SK-N-DZ (cell line): ENCODE measurements at regions not wholly inside any gene's neighbourhood (a gene's known extent, or its start where the extent isn't known, plus 50 kb on each side); places are given as distances from the start of the nearest gene placed in this dataset.
A peak's percentile ranks its signal among the peaks of the same experiment; 100 is the strongest.

Source experiments
- DNase-seq: peaks from one replicate; pipeline ENCODE4 v3.0.0-alpha.2; 2015; ENCODE audit warnings: low spot score

DNA sequence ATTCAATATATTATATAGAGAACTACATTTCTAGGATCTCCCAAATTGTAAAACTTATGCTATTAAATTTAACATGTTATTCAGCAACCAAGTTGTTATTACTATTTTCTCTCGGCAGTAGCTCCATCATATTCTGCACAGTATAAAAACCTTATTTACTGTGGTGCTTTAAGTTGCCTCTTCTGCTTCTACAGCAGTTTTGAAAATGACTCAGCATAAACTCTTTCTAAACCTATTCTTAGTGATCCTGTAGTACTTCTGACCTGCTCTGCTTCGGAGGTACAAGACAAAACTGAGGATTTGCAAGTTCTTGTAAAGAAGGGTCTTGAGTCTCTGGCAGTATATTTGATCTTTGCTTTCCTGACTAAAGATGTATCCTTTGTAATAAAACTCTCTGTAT is 567.2 kb downstream of the TMX3 start:
- DNase-seq, result no peak

DNA sequence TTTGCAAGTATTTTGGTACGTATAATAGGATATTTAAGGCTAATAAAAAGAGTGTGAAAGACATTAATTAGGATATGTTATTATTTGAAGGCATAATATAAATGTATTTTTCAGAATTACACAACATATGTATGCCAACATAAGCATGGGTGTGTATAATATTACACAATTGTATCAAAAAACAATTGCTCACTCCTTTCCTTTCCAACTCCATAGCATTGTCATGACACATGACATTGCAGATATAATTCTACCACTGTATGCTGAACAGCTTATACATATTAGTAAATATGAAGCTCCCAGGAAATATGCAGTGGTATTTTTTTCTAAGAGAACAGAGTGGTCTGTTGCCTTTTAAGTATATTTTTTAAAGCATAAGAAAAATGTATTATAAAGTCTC is 593.1 kb downstream of the TMX3 start:
- no peak for DNase-seq

DNA sequence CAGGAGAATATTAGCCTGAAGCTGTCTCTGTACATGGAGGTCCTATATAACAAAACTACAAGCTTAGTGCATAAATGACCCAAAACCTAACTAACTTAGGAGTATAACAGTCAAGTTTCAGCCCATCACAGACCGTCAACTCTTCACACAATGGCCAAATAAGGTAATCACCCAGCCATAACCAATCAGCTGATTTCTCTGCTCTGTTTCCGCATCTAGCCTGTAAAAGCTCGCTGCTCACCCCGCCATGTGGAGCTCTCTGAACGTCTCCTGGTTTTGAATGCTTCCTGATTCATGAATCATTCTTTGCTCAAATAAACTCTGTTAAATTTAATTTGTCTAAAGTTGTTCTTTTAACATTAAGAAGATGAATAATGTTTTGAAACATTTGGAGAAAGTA is 593.6 kb downstream of the TMX3 start:
- peak; percentile 6 for DNase-seq

DNA sequence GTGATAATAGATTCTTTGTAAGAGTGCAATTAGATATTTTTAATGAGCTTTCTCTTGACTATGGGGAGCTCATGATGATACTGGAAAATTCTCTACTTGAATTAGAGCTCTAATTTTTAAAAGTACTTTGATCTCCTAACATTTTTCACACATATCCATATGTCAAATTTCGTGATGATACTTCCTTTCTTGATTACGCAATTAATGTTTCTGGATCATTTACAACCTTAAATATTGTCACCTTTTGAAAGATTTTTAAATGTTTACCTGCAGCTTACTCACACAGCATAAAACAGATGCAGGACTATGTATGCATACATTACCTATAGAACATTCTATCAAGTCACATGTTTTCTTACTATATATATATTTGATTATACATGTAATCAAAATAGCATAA is 598.5 kb upstream of the DSEL start:
- DNase-seq, result no peak

DNA sequence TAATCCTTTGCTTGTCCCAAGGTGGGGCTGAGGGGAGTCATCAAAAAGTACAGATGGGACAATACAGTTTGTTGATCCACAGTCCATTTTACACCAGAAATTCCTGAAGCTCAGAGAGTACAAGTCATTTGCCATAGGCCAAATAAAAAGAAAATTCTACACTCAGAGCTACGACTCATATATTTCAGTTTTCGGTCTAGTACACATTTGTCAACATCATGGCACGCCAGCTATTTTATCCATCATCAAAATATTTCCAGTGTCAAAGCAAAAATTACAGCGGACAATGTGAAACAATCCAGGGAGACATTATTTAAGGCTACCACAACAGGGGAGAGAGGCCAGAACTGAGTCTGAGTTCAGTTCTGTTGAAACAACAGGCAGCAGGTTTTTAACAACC is 587.5 kb upstream of the DSEL start:
- no peak for DNase-seq

DNA sequence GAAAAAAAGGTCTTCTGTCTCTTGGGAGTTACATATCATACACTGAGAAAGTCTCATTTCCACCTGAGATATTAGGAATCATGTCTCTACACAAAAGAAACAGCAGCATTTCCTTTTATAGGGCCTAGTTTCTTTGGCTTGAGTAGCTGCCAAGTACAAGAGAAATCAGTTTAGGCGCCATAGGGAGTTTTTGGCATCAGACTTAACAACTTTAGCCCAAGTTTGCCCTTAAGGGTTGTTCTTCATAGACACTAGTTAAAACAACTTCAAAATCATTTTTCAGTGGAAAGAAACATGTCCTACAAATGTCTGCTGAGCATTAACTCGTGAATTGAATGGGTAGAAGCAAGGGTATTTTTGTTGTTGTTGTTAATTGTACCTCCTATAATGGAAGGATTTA is 587.0 kb upstream of the DSEL start:
- no peak for DNase-seq

DNA sequence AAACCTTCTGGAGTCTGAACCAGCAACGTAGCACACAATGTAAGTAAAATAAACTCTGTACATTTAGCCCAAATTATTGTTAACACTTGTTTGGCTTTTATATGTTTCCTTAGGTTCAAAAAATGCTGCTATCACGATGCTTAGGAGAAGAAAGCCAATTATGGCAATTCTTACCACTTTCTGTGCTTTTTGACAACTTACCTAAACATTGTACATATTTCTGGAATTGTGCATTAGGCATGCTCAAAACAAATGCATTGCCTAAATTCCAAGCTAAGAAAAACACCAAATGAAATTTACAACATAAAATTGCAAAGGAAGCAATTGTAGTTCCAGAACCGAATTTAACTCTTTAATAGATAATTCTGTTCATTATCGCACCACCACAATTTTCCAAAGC is 585.6 kb upstream of the DSEL start:
- no peak for DNase-seq

DNA sequence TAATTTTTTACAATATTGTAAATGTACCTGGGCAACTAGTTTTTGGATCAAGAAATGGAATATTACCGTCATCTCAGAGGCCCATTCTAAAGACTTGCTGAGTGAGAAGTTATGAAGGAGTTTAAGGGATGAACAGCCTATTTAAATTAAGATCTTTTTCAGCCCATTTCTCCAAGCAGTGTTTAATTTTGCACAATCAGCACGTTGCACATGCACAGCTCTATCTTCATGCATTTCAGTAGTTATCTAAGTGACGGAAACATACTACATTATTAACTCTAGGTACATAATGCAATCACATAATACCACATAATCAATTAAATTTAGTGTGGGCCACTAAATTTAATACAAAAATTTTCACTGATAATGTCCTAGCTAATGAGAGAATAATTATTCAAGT is 582.1 kb upstream of the DSEL start:
- no peak for DNase-seq

DNA sequence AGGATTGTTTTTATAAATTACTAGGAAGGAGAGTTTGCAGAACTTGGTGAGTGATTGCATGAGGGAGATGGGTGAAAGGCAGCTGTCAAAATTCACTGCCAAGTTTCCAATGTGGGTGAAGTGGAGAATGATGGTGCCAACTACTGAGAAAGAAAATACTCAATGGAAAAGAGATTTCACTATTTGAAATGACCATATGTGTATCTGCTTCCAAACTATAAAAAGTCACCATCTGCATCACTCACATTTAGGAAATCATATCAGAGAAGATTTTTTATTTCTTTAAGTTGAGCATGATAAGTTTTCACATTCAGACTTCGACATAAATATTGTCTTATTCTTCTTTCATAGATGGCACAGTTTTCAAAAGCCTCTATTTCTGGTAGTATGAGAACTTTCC is 570.0 kb upstream of the DSEL start:
- no peak for DNase-seq

DNA sequence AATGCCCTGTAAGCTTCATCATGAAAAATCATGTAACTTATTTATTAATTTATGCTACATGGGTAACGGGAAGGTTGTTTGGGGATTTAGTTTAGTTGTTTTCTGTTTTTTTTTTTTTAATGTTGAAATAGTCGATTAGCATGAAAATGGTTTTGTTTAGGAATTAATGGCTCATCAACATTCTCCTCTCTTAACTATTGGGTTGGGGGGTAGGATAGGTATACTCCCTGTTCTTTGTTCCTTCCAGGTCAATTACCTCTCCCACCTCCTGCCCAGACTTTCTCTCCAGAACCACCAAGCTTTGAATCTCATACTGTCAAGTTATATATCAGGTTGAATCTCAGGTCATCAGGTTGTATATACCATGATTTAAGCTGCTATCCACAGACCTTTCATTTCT is 568.7 kb upstream of the DSEL start:
- no peak for DNase-seq

DNA sequence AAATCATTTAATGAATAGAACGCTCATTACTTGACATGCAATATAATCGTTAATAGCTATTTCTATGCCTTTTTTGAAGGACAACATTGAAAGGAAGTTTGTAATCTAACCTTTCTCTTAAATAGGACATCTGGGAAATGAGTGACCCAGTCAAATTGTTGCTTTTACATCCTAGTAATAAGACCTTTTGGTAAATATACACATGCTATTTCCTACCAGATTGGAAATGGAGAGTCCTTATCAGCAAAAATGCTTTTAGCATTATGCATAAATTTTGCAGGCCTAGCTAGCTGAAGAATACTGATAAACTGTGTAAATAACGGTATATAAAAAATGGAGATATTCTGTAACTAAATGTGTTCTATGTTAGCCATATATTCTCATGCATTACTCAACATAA is 567.3 kb upstream of the DSEL start:
- no peak for DNase-seq

DNA sequence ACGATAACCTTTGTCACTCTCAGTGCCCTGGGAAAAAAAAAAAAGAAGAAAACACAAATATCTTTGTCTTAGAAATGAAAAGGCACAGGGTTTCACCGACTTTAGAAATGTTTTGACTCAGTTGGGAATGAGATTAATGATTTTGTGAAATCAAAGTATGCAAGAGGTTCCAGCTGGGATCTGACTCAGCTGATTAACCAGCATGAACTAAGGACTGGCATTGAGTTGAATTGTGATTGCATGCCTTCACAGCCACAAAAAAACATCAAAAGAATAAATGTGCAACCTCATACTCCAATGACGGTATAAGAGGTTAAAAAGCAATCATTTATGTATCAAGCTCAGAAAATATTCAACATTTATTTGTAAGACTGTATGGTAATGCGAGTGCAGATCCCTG is 566.6 kb upstream of the DSEL start:
- no peak for DNase-seq

DNA sequence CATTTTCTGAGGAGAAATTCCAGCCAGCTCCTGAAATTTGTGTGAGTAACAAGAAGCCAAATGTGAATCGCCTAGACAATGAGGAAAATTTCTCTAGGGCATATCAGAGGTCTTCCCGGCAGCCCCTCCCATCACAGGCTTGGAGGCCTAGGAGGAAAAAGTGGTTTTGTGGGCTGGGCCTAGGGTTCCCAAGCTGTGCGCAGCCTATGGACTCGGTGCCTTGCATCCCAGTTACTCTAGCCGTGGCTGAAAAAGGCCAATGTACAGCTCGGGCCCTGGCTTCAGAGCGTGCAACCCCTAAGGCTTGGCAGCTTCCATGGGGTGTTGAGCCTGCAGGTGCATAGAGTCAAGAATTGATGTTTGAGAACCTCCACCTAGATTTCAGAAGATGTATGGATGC is 556.2 kb upstream of the DSEL start:
- no peak for DNase-seq

DNA sequence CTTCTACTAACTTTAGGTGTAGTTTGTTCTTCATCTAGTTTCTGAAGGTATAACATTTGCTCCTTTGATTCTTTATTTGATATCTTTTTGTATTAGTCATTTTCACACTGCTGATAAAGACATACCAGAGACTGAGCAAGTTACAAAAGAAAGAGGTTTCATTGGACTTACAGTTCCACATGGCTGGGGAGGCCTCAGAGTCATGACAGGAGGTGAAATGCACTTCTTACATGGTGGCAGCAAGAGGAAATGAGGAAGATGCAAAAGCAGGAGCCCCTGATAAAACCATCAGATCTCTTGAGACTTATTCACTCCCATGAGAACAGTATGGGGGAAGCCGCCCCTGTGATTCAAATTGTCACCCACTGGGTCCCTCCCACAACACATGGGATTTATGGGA is 544.4 kb upstream of the DSEL start:
- DNase-seq, result no peak

DNA sequence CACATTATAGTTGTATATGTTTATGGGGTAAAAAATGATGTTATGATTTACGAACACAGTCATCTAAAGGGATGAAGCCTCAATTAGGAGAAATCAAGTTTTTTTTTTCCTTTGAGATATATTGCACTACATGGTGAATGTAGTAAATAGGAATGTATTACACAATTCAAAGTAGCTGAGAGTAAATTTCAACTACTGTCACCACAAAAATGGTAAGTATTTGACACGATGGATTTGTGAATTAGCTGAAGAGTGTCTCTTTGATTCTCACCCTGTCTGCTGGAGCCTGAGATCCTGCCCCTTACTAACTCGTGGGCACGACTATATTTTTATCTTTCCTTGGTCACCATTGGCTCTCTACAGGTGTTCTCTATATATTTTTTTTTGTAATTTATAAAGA is 540.4 kb upstream of the DSEL start:
- DNase-seq, result no peak

DNA sequence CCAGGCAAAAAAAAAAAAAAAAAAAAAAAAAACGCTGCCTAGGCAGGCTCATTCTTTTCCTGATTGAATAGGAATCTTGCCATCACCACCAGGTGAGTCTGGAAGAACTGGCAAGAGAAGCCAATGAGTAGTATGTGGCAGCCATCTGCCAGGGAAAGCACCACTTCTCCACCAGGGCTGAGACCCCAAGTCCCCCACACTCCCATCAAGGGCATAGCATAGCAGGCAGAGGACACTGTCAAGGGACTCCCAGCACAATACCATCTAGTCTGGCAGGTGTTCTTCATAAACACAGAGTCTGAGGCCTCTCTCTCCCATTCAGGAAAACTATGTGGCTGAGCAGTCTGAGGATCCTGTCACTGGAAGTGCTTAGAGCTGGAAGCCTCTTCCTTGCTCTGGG is 538.1 kb upstream of the DSEL start:
- no peak for DNase-seq

DNA sequence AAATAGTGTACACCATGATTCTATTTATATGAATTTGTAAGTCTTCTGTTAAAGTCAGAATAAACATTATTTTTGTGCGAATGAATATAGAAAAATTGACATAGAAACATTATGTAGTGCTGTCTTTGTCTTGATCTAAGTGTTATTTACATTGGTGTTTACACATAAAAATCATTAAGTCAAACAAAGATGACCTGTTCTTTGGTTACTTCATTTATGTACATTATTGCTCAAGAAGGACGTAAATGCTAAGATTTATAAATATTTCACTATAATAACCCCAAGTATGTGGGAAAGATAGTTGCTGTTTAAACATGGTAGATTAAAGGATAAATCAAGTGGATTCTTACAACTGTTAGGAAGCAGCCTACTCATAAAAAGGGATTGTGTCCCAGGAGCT is 536.8 kb upstream of the DSEL start:
- DNase-seq, result no peak

DNA sequence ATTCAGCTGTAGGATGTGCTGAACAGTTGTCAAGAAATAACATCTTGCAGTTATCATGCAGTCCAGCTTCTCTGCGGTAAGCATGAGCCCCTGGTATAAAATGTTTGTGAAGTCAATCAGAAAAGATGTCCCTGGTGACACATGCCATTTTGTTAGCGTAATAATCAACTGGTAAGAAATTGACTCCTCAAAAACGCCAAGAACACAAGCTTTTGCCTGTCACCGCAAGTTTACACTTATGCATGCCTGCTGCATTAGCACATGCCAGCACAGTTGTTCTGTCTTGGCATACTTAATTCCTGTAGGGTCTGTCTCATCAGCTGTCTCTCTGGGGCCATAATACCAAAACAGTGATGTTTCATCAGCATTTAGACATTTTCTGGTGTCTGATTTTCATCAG is 524.8 kb upstream of the DSEL start:
- DNase-seq, result no peak

DNA sequence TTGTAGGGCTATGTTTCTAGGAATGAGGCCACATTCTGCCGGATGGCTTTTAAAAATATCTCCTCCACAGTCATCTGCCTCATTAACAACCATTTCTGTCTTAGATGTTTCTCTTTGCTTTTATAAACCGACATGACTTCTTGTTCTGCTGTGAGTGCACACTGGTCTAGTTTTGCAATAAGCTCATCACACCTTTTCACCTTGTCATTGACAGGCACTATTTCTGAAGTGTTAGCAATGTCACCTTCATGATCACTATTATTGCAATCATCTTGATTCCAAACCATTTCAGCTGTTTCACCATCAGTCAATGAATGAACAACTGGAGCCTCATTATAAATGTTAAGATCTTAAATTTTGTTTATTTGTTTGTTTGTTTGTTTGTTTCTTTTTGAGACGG is 523.7 kb upstream of the DSEL start:
- DNase-seq, result no peak

DNA sequence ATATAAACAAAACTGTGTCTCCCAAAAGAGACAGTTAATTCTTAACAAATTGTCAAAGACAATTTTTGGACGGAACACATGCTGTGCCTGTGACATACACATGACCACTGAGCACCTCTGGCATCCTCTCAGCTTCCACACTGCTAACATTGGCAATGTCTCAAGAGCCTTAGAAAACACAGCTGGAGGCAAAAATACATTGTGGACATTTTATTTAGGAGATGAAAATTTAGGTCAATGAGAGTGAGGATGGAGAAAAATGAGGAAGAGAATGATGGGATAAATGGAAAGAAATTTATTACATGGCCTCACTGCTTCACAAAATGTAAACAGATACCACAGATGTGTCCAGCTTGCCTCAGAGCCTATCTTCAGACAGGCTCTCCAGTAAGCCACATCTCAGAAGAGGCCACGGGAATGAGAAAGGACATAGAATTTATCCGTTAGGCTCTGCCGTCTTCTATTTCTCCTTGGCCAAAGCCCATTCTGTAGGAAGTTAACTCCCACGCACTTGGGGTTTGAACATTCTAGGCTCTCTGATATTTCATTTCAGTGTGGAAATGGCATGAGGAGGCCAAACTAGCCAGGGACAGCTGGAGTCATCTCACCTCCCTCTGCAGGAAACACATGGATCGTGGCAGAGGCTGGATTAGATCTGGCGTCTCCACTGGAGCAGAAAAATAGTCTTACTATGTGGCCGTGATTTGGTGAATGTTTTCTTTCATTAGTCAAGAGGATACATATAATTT is 519.4 kb upstream of the DSEL start:
- DNase-seq, result no peak

DNA sequence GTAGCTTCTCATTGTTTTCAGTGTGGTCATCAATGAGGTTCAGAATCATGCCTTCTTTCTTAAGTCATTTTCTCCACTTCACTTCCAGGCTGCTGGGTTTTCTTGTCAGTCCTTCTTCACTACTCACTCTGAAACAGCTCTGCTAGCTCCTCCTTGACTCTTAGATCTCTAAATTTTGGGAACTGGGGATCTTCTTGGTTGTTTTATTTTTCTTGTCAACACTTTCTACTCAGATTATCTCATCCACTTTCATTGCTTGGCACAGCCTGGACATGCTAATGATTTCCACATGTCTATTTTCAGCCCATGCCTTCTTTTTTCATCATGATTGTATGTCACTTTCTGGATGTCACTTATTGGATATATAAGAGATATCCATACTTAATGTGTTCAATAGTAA is 517.8 kb upstream of the DSEL start:
- DNase-seq, result no peak

DNA sequence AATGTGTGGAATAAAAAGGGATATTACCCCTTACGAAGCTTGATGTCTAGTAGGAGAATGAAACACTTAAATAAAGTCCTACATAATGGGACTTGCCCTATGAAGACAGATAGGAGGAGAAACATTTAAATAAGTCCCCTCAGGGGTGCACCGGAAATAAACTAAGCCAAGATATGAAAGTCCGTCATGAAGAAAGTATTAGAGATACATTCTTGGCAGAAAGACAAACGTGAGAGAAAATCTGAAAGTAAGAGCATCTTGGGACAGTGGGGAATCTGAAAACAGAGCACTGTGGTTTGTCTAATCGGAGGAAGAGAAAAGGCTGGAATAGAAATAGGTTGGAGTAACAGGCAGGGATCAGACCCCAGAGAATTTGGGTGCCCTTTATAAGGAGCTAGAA is 516.9 kb upstream of the DSEL start:
- DNase-seq, result no peak

DNA sequence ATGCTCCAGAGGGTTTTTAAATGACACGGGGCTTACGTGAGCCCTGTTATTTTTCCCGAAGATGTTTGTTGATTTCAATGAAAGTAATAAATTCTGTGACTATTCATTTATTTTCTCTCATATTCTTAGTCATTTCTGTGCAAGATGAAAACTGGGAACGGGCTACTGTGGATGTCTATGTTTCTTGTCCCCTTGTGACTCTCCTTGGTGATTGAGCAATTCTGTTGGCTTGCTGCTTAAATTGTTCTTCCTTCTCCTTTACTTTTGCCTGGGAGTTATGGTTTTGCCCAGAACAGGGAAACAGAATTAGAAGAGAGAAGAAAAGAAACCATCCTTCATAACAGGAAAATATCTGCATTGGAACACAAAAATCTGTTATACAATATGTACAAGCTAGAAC is 508.2 kb upstream of the DSEL start:
- no peak for DNase-seq

DNA sequence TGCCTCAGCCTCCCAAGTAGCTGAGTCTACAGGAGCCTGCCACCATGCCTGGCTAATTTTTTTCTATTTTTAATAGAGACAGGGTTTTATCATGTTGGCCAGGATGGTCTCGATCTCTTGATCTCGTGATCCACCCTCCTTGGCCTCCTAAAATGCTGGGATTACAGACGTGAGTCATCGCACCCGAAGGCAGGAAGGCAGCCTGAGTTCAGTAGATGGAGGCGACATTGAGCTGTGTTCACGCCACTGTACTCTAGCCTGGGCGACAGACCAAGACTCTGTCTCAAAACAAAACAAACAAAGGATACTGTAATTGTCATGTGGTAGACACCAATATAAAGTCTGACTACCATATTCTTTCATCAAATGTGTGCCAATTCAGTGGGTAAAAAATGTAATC is 500.9 kb upstream of the DSEL start:
- DNase-seq, result no peak
